Kidney glomerular epithelial cell (primary cell): ENCODE measurements at regions not wholly inside any gene's neighbourhood (a gene's known extent, or its start where the extent isn't known, plus 50 kb on each side); places are given as distances from the start of the nearest gene placed in this dataset.
"Not testable (repeated sequence)": the region's sequence is repeated elsewhere in the genome, so short reads cannot be mapped to it uniquely, and the experiment has no call there.

Source experiments
- DNase-seq: peaks from one replicate; lab custom pipeline; 2025; lab: John Stamatoyannopoulos, UW

DNA sequence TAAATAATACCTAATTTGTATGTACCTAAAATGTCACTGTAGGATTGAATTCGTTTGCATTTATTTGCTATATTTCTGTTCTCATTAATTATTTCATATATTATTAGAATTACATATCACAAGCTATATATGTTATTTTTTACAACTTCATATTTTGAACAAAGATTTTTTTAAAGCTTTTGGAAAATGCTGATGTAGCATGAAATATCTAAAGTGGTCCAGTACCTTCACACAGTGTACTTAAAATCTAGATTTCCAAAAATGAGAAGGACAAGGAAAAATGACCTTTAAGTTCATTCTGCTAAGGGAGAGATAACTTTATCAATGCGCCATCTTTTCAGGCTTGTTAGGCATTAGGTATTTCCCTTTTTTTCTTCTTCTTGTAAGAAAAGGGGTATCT lies 71.8 kb downstream of the LARP7 start:
- no peak for DNase-seq

DNA sequence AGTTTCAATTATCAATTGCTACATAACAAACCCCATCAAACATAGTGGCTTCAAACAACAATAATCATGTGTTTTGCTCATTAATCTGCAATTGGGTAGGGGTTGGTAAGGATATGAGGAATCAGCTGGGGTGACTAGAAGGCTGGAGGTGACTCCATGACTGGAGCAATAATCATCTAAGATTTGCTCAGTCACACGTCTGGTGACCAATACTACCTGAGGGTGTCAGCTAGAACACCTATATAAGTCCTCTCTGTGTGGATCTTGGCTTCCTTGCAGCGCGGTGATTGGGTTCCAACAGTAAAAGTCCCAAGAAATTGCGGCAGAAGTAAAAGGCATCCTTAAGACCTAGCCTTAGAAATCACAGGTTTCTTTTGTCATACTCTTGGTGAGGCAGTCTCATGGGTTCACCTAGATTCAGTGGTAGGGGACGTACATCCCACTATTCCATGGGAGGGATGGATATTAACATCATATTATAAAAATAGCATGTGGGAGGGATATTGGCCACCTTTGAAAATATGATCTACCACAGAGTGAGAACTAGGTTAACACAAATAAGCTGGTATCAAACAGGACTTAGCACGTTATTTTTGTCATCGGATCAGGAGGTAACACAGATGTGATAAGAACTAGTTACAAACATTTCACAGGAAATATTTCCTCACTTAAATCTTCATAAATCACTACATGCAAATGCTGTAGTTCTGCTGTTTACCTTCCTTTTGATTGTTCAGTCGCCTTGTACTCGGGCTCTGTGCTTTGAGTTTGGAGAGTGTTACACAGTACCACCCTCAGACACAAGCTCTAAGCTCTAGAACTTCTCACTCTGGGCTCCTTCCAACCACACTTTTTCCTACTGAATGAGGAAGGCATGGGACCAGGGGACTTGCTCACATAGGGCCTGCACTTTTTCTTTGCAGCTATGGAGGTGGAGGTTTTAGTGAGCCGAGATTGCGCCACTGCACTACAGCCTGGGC lies 78.3 kb downstream of the LARP7 start:
- no peak for DNase-seq

DNA sequence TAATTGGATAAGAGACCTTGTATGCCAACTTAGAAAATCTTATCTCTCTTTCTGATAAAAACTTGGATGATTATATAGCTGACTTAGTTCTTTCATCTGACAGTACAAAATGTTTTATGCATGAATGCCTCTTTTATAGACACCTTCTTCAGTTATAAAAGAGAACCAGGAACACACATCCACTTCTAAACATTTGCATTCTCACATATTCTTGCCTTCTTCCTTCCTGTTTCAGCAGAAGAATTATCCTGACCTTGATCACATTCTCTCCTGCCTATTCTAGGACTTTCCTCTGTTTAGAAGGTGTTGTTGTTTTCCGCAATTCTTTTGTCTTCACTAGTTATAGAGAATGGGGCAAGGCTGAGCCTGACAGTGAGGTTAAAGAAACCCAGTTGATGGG lies 80.9 kb downstream of the LARP7 start:
- DNase-seq, result no peak

DNA sequence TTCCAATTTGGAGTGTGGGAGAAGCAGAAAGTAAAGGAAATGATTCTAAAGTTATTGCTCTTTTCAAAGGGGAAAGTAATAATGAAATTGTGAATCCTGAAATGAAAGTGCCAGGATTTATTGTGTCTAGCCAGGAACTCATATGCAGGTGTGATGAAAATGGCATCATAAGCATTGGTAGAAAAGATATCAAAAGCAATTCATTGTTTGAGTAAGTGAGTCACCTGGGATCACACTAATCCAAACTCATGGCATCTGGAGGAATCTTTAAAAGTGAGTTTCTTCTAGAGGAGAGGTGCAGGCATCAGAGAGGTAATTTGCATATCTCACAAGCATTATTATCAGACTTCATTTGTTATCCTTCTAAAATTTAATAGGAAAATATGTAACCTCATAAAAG lies 84.7 kb downstream of the LARP7 start:
- DNase-seq, result no peak

DNA sequence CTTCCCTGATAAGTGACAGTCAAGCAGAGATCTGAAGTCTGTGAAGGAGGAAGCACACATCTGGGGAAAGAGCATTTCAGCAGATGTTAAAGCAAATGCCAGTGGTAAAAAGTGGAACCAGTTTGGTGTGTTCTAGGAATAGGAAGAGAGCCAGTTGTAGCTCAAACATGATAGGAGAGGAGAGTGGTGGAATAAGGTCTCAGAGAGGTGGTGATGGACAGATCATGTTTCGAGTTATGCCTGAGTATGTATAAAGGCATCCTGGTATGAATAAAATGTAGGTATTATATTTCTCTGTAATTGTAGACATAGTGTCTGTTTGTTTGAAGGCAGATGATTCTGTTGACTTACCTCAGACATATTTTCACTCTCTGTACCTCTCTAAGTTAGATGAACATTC lies 89.1 kb downstream of the LARP7 start:
- no peak for DNase-seq

DNA sequence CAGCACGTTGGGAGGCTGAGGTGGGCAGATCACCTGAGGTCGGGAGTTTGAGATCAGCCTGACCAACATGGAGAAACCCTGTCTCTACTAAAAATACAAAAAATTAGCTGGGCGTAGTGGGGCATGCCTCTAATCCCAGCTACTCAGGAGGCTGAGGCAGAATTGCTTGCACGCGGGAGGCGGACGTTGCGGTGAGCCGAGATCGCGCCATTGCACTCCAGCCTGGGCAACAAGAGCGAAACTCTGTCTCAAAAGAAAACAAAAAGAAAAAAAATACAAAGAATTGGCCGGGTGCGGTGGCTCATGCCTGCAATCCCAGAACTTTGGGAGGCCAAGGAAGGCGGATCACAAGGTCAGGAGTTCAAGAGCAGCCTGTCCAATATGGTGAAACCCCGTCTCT lies 90.8 kb downstream of the LARP7 start:
- DNase-seq, result not testable (repeated sequence)

DNA sequence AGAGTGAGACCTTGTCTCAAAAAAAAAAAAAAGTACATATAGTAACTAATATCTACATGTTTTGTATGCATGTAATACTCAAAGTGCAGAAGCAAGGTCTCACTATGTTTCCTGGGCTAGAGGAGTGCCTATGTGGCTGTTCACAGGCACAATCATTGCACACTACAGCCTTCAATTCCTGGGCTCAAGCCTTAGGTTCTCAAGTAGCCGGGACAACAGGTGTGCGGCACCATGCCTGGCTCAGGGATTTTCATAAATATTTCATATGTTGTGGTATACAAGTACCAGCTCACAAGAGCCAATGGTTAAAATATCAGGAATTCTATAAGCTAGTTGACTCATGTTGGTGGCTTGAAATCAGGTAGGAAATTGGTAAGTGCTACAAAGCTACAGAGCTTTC lies 94.8 kb downstream of the LARP7 start:
- peak; percentile 1 for DNase-seq

DNA sequence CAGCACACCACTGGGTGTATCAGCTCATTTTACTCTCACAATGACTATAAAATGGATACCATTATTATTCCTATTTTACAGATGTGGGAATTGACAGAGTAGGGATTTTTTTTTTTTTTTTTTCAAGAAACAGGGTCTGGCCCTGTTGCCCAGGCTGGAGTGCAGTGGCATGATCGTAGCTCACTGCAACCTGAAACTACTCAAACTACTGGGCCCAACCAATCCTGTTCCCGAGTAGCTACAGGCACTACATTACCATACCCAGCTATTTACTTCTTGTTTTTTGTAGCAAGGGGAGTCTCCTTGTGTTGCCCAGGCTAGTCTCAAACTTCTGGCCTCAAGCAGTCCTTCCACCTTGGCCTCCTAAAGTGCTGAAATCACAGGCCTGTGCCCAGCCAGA lies 95.2 kb downstream of the LARP7 start:
- DNase-seq, result no peak

DNA sequence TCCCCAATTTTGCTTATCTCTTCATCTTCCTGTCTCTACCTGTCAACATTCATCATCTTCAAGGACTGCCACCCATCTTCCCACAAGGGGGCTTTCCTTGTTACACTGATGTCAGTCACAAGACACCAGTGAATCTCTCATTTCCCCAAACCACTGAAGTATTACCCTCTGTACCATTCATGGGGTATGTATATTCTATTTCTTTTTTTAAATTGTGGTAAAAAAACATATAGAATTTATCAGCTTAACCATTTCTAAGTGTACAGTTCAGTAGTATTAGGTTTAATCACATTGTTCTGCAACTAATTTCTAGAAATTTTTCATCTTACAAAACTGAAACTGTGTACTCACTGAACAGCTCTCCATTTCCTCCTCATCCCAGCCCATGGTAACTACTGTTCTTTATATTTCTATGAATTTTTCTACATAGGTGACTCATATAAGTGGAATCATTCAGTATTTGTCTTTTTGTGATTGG lies 98.6 kb downstream of the LARP7 start:
- no peak for DNase-seq

DNA sequence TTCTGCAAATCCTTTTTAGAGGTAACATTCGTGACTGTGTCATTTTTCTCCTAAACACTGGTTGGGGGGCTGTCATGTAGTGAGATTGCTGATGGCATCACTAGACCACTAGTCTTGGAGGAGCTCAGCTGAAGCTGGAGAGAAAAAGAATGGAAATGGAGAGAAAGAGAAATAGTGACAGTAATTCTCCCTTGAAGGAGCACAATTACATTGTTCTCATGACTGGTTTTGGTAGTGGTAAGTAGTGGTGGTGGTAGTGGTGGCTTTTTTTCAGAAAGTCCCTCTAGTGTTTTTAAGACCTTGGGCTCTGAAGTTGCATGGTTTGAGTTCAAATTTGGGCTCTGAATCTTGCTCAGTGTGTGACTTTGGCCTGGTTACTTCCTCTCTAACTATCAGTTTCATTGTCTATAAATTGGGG lies 99.8 kb downstream of the LARP7 start:
- no peak for DNase-seq

DNA sequence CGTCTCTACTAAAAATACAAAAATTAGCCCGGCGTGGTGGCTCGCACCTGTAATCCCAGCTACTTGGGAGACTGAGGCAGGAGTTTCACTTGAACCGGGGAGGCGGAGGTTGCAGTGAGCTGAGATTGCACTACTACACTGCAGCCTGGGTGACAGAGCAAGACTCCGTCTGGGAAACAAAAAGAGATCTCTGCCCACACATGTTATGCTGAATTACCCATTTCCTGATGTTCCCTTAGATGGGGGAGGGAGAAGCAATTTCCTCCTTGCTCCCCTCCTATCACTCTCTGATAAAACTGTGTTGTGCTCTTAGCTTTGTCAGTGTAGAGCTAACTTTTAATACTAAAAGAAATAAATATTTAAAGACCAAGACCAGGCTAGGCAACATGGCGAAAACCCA lies 102.5 kb downstream of the LARP7 start:
- DNase-seq, result no peak

DNA sequence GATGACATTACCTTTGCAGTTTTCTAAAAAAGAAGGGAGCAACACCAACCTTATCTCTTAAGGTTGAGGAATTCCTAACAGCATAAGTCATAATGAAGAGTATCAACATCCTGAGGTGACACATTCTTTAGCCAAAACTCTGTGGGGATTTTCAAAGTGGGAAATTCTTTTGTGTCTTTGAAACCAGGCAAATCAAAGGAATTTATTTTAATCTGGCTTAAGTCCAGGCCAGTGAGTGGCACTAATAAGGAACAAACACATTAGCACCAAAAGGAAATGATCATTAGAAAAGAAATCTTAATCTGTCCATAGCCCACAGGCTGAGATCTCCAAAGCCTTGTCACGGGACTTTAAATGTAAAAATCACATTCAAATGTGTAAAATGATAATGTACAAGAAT lies 110.1 kb downstream of the LARP7 start:
- DNase-seq, result no peak

DNA sequence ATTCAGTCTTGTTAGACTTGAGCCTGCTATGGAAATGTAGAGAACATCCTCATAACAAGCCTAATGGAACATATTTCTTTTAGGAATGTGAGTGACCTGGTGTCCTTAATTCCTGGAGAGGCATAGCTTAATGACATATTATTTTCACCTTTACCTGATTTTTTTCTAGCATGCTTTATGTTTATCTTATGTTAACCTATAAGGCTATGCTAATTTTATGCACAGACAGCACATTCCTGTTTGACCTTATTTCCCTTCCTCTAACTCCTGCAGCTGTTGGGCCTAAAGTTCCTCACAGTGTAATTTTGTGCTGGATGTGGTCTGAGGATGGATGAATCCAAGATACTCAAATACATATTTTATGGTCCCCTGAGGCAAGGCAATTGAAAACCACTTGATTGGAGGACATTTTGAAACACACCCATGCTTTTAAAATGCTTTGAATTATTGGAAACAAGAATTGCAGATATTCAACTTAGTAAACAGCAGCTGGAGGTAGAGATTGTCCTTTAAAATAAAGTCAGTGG lies 111.5 kb downstream of the LARP7 start:
- no peak for DNase-seq

DNA sequence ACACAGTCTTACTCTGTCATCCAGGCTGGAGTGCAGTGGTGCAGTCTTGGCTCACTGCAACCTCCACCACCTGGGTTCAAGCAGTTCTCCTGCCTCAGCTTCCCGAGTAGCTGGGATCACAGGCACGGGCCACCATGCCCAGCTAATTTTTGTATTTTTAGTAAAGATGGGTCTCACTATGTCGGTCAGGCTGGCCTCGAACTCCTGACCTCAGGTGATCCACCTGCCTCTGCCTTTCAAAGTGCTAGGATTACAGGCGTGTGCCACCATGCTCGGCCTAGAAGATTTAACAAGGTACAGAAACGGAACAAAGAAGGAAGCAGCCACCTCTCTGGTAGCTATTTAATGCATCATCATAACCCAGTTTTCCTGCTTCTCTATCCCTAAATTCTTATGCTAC lies 113.8 kb downstream of the LARP7 start:
- not testable (repeated sequence) for DNase-seq

DNA sequence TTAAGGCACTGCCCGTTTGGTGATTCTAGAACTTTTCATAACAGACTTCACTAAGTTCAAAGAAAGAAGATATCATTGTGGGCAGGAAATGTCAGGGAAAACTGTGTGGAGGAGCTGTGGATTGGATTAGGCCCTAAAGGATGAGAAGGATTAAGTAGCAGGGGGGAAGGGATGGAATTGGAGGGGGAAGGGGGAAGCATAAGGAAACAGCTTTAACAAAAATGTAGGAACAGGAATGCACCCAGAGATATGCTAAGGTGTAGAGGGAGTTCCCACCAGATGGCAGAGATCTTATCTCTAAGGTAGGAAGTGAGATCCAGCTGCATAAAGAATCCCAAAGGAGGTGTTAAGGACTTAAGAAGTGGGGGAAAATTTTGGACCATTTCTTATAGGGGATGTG lies 114.5 kb downstream of the LARP7 start:
- DNase-seq, result no peak

DNA sequence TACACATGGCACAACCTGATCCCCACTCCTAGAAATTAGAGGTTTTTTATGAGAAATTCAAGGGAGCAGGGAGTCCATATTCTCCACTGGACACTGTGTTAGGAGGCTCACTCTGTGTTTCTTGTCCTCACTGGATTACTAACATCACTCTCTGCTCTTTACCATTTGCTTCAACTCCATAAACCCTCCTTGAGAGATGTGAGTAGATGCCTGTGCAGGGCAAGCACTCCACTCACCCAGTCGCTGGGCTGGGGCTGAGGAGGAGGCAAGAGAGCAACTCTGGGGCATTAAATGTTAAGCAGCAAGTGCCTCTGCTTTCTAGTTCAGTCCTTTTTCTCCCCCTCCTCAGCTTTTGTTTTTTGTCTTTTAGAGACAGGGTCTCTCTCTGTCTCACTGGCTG lies 115.1 kb downstream of the LARP7 start:
- DNase-seq, result no peak

DNA sequence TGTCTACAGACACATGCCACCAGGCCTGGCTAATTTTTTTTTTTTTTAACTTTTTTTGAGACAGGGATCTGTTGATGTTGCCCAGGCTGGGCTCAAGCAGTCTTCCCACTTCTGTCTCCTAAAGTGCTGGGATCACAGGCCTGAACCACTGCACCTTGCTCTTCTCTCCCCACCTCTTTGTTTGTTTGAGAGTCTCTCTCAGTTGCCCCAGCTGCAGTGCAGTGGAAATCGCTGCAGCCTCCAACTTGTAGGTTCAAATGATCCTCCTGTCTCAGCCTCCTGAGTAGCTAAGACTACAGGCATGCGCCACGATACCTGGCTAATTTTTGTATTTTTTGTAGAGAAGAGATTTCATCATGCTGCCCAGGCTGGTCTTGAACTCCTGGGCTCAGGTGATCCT lies 115.6 kb downstream of the LARP7 start:
- no peak for DNase-seq

DNA sequence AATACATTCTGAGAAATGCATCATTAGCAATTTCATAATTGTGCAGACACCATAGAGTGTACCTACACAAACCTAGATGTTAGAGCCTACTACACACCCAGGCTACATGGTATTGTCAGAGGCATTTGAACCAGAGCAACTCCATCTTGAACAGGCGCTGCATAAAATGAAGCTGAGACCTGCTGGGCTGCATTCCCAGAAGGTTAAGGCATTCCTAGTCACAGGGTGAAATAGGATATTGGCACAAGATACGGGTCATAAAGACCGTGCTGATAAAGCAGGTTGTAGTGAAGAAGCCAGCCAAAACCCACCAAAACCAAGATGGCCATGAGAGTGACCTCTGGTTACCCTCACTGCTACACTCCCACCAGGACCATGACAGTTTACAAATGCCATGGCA lies 116.4 kb downstream of the LARP7 start:
- no peak for DNase-seq

DNA sequence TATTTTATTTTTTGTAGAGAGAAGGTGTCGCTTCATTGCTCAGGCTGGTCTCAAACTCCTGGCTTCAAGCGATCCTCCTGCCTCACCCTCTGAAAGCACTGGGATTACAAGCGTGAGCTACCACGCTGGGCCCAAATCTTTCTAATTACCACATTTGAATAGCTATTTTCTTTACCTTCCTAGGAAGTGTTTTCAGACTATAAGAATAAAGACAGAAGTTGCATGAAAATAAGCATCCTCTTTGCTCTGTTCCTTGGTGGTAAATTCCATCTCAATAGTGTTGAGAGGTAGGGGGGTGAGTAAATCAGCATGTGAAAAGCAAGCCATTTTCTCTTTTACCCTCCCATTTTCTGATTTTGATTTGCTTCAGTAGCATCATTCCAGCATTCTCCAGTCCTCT lies 122.4 kb downstream of the LARP7 start:
- no peak for DNase-seq

DNA sequence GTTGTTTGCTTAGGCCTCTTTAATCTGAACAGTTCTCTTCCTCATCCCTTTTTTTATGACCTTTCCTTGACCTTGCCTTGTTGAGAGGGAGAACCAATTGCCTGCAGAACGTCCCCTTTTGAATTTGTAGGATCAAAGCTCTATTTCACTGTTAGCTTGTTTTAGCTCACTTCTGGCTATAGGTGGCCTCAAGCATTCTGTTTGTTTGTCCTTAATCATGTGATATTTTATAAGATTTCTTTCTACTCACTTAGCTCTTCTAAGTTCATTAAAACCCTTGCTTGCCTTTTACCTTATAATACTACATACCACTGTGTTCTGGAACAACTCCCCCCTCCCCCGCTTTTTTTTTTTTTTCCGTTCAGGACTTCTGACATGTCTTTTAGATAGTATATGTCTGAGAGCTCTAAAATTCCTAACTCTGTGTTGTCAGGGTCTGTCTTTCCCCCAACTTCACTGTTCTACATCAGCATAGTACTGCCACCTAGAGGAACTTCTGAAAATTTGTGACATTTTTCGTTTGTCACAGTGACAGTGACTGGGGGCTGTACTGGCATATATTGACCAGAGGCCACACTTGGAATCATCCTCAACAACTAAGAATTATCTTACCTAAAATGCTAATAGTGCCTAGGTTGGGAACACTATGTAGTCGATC lies 128.5 kb downstream of the LARP7 start:
- DNase-seq, result no peak

DNA sequence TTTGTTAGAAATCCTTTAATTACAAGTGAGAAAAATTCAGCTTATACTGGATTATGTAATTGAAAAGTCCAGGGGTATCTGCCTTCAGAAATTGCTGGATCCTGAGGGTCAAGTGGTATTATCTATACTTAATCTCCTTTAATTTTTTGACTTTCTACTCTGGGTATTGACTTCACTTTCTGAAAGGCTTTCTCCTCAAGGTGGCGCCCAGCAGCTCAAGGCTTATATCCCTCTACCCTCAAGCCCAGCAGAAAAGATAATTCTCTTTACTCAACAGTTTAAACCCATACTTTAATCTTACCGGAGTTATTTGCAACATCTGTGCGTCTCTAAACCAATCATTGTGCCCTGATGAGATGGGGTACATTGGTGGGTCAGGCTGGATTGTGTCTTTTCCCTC lies 129.5 kb downstream of the LARP7 start:
- DNase-seq, result peak; percentile 20

DNA sequence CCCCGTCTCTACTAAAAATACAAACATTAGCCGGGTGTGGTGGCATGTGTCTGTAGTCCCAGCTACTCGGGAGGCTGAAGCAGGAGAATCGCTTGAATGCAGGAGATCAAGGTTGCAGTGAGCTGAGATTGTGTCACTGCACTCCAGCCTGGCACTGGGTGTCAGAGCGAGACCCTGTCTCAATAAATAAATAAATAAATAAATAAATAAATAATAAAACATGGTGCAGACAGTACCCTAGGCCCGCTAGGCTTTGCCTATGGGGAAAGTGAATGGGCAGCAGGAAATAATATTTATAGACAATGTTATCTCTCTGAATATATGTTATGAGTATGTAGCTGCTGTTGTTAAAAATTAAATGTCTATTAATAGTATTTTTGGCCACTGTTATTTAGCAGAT lies 130.4 kb downstream of the LARP7 start:
- no peak for DNase-seq

DNA sequence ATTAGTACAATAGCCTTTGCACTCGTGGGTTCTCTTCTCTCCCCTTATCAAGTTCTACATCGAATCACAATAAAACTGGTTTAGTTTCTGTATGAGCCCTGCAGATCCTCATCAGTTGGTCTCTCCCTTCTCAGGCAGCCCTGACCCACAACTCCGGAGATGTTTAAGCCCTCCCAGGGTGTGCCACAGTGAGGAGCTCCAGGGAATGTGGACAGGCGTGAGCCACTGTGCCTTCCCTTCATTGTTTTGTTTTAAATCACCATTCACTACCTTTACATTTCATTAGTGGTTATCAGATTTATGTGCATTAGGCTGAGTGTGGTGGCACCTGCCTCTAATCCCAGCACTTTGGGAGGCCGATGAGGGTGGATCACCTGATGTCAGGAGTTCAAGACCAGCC lies 133.2 kb downstream of the LARP7 start:
- no peak for DNase-seq
